Astrocyte of the spinal cord (primary cell): ENCODE measurements at regions not wholly inside any gene's neighbourhood (a gene's known extent, or its start where the extent isn't known, plus 50 kb on each side); places are given as distances from the start of the nearest gene placed in this dataset.

ENCODE experiments used
- DNase-seq: peaks from one replicate; pipeline ENCODE4 v3.0.0; 2011; ENCODE audit warnings: low read depth, low spot score
- H3K4me3 ChIP-seq: 2 replicates; pipeline ENCODE4 v1.5.1; 2011; ENCODE audit warnings: low read depth, mild to moderate bottlenecking, low read length, moderate library complexity
- CTCF ChIP-seq: IDR thresholded peaks from 2 replicates; pipeline ENCODE4 v1.5.1; 2012; ENCODE audit warnings: low read depth, mild to moderate bottlenecking, low read length, inconsistent platforms
- in situ Hi-C: cut with HindIII; loops from 2 replicates; pipeline ENCODE4 v1.10.0; 2017; ENCODE audit warnings: low sequenced_read_pairs

GRCh38 chr21:15249285-15249993 lies 184.6 kb upstream of the NRIP1 start:
- H3K4me3 ChIP-seq: no peak overlapping the region
- no peak for TF ChIP-seq CTCF
- peak; percentile 59 for DNase-seq
- in situ Hi-C loops: no loop called here

- in situ Hi-C loops: no loop called here
- no peak overlapping the region for H3K4me3 ChIP-seq
- TF ChIP-seq CTCF: no peak
- peak; percentile 64 for DNase-seq
Observed at GRCh38 chr21:15250384-15250783, 185.6 kb upstream of the NRIP1 start.

- in situ Hi-C loops: no loop called here
- no peak for TF ChIP-seq CTCF
- H3K4me3 ChIP-seq: no peak overlapping the region
- DNase-seq: no peak
Observed at GRCh38 chr21:15252431-15252830, 187.6 kb upstream of the NRIP1 start.

- TF ChIP-seq CTCF: no peak
- no peak for DNase-seq
- in situ Hi-C loops: no loop called here
- H3K4me3 ChIP-seq: no peak overlapping the region
Observed at GRCh38 chr21:15254111-15254510, 189.3 kb upstream of the NRIP1 start.

- H3K4me3 ChIP-seq: no peak overlapping the region
- no peak for DNase-seq
- in situ Hi-C loops: no loop called here
- no peak for TF ChIP-seq CTCF
Observed at GRCh38 chr21:15255261-15255660, 190.5 kb upstream of the NRIP1 start.

GRCh38 chr21:15255763-15256162 lies 191.0 kb upstream of the NRIP1 start:
- DNase-seq: no peak
- TF ChIP-seq CTCF: no peak

More at GRCh38 chr21:15255763-15256162, 191.0 kb upstream of the NRIP1 start:
- in situ Hi-C loops: no loop called here
- no peak overlapping the region for H3K4me3 ChIP-seq
